ENCODE measurements at regions not wholly inside any gene's neighbourhood (a gene's known extent, or its start where the extent isn't known, plus 50 kb on each side); places are given as distances from the start of the nearest gene placed in this dataset.
"Not testable (repeated sequence)": the region's sequence is repeated elsewhere in the genome, so short reads cannot be mapped to it uniquely, and the experiment has no call there.

DNA sequence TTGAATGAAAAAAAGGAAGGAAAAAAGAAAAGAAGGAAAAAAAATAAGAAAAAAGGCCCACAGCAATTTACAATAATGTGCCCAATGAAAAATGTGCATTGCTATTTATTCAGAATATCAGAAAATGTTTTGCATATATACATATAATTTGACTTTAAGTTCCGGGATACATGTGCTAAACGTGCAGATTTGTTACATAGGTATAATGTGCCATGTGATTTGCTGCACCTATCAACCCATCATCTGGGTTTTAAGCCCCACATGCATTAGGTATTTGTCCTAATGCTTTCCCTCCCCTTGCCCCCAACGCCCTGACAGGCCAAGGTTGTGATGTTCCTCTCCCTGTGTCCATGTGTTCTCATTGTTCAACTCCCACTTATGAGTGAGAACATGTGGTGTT, 738.0 kb upstream of the CDH6 start:
- not testable (repeated sequence) for FAIRE-seq

GRCh38 chr5:30453168-30453567, 740.3 kb upstream of the CDH6 start:
- FAIRE-seq, result no peak

- FAIRE-seq, result no peak
Observed at GRCh38 chr5:30450153-30450552, 743.3 kb upstream of the CDH6 start.

DNA sequence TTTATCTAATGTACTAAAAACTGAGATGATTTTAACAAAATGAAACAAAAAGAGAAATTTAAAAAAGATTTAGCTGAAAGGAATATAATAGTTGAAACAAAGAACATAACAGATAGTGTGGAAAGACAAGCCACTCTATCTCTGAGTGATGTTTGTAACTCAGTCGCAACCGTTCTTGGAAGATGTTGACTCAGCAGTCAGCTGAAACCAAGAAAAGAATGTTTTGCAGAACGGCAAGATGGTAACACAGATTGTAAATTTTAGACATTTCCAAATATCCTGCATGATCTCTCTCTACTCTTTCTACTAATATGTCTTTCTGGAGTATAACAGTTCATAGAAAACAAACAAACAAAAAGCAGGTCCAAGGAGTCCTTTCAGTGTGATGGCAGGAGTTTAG, 746.1 kb upstream of the CDH6 start:
- FAIRE-seq, result no peak

DNA sequence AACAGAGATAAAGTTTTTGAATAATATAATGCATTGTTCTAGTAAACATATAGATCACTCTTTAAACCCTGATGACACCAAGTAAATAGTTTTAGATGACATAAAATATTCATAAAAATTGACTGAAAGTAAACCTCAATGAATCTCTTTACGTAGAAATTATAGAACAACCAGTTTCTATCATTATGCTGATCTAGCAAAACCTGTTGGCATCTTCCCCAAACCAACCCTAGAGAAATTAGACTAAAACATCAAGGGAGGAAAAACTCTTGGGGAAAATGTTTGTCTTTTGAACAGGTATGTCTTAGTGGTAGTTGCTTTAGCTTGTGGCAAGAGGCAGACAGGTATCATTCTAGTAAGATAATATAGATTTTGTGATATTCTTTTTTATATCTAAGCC, 747.0 kb upstream of the CDH6 start:
- no peak for FAIRE-seq

DNA sequence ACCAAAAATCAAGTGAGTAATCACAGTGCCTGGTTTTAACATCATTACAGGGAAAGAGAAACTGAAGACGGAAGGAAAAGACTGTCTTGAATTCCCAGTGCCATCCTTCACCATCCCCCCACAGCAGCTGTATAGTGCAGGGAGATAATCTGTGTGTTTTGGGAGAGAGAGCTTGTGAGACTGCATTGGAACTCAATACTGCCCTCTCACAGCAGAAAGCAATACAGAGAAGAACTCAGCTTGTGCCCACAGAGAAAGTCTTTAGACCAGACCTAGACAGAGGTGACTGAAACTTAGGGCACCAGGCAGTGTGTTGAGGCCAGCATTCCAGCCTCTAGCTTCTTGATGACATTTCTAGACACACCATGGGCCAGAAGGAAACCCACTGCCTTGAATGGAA, 754.7 kb upstream of the CDH6 start:
- no peak for FAIRE-seq

- no peak for FAIRE-seq
Observed at GRCh38 chr5:30436691-30437090, 756.8 kb upstream of the CDH6 start.

DNA sequence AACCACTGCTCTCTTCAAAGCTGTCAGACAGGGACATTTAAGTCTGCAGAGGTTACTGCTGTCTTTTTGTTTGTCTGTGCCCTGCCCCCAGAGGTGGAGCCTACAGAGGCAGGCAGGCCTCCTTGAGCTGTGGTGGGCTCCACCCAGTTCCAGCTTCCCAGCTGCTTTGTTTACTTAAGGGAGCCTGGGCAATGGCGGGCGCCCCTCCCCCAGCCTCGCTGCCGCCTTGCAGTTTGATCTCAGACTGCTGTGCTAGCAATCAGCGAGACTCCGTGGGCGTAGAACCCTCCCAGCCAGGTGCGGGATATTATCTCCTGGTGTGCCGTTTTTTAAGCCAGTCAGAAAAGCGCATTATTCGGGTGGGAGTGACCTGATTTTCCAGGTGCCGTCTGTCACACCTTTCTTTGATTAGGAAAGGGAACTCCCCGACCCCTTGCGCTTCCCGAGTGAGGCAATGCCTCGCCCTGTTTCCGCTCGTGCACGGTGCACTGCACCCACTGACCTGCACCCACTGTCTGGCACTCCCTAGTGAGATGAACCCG, 764.5 kb upstream of the CDH6 start:
- not testable (repeated sequence) for FAIRE-seq

DNA sequence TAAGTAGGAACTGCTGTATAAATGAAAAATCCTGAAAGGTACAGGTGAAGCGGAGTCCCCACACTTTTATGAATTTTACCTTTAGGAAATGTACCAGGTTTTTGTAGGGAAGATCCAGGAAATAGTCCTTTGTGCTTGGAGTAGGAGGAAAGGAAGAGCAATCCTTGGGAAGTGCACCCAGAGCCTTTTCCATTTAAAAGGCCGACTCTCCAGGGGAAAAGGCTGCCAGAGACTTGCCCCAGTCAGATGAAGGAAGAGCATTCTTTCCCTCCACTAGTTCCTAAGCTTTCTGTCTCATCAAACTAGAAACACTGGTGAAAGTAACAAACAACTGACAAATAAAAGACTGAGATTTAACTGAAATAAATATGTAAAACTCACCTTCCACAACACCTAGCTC, 779.4 kb upstream of the CDH6 start:
- no peak for FAIRE-seq

- FAIRE-seq, result no peak
Observed at GRCh38 chr5:30413540-30413939, 779.9 kb upstream of the CDH6 start.

GRCh38 chr5:30405821-30406220, 787.7 kb upstream of the CDH6 start:
- no peak for FAIRE-seq

DNA sequence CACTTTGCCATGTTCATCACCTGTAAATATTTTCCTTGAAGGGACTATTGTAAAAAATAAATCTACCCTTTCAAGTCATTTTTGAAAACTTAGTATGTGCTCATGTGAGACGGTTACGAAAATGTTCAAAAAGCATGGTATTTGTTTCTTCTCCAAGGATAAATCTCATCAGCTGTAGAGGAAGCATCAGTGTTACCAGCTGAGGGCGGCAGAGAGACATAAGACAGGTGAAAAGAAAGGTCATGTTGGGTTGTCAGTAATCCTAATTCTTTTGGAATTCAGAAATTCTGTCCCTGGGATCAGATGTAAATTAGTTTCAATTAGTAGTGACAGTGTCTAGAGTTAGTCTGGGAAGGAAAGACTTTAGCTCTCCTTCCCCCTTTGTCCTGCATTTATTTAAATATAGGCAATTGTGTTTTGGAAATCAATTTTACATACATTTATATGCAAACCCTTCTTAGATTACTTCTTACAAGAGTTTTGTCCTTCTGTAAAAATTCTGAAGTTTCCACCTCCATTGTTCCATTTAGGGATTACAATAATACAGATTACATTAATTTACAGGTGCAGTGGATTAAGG, 791.9 kb upstream of the CDH6 start:
- no peak for FAIRE-seq

DNA sequence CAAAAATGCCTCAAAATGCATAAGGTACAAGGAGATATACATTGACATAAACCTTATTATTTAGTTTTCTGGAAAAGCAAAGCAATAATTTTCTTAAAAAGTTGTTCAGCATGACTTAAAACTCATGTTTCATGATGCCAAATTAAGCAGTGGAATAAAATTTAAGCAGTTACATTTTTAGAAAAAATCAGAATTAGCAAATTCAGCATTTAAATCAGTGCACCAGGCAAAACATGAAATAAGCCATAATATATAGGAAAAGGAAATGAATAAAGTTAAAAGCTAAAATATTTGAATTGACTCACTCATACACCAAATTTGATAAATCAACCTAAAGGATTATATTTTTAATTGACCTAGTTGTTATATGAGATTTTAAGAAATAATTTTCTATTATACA, 795.1 kb upstream of the CDH6 start:
- FAIRE-seq, result no peak

- FAIRE-seq, result no peak
Observed at GRCh38 chr5:30392897-30393296, 800.6 kb upstream of the CDH6 start.

- FAIRE-seq, result no peak
Observed at GRCh38 chr5:30390095-30390494, 803.4 kb upstream of the CDH6 start.

DNA sequence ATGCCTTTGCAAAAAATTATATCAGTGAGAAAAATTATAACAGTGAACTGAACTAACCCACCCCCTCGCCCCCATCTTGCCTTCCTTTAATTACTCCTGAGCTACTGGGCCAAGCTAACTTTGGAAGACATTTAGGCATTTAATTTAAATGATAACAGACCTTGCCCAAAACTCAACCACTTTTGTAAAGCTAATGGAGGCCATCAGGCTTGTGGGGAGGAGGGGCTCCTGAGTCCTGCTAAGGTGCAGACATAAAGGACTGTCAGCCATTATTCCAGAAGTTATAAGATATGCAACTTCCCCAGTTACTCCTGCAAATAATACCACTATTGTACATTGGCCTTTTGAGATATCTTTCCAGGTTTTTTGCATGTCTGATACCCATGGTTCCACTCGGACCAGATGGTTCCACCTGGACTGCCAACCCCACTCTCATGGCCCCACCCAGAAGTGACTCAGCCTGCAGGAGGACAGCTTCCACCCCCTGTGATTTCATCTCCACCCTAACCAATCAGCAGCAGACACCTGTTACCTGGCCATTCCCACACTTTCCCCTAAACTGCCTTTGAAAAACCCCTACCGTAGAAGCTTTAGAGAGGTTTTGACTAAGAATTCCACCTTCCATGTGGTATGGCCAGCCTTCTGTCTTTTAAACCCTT, 805.4 kb upstream of the CDH6 start:
- no peak for FAIRE-seq

- no peak for FAIRE-seq
Observed at GRCh38 chr5:30385754-30386153, 807.7 kb upstream of the CDH6 start.

DNA sequence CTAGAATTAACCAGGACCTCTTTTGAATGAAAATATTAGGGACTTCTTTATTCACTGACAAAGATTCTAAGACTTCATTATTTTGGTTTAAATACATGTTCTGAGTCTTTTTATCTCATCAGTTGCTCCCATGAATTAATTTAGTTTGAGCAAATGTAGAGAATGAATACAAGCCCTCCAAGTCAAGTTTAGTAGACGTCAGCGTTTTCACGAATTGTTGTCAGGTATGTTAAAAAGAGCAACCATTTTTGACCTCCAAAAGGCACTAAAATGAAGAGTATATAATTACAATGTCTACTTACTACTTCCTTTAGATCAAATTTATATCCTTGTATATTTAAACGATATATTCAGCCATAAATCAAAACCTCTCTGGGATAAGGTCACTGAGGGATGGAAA, 809.3 kb upstream of the CDH6 start:
- no peak for FAIRE-seq

GRCh38 chr5:30380228-30380627, 813.3 kb upstream of the CDH6 start:
- FAIRE-seq, result no peak

DNA sequence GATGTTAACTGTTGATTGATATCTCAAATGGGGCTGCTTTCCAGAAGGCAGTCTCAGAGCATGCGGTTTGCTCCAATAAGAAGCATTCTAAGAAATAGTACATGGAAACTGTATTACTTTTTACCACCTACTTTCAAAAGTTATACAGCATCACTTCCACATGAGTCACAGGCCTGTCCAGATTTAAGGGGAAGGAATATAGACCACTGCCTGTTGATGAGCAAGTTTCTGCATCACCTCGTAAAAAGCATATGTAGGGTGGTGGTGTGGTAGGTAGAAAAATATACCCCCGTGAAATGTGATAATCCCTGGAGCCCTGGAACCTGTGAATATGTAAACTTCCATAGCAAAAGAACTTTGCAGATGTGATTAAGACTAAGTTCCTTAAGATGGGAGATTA, 816.6 kb upstream of the CDH6 start:
- no peak for FAIRE-seq

- FAIRE-seq, result no peak
Observed at GRCh38 chr5:30368064-30368463, 825.4 kb upstream of the CDH6 start.

DNA sequence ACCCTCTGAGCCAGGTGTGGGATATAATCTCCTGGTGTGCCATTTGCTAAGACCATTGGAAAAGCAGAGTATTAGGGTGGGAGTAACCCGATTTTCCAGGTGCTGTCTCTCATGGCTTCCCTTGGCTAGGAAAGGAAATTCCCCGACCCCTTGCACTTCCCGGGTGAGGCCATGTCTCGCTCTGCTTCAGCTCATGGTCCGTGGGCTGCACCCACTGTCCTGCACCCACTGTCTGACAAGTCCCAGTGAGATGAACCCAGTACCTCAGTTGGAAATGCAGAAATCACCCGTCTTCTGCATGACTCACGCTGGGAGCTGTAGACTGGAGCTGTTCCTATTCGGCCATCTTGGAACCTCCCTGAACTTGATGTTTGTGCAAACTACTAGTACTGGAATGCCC, 828.5 kb upstream of the CDH6 start:
- not testable (repeated sequence) for FAIRE-seq

- no peak for FAIRE-seq
Observed at GRCh38 chr5:30357371-30357770, 836.1 kb upstream of the CDH6 start.

DNA sequence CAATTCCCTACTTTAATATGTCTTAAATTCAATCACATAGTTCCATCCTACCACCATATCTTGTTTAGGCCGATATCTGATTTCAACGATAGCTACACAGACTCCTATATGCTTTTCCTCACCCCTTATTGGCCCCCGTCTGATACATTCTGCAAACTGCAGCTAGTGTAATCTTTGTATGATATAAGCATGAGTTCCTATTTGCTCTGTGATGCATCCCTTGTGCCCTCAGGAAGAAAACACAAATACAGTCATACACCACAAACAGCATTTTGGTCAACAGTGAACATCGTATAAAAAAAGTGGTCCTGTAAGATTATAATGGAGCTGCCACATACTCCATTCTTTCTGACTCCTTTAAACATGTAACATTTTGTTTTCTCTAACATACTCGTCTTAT, 837.8 kb upstream of the CDH6 start:
- no peak for FAIRE-seq

- FAIRE-seq, result no peak
Observed at GRCh38 chr5:30347858-30348257, 845.6 kb upstream of the CDH6 start.

All from G401.6 (cell line).